GM12865 (cell line): ENCODE measurements at regions not wholly inside any gene's neighbourhood (a gene's known extent, or its start where the extent isn't known, plus 50 kb on each side); places are given as distances from the start of the nearest gene placed in this dataset.
A peak's percentile ranks its signal among the peaks of the same experiment; 100 is the strongest.

ENCODE experiments used
- DNase-seq: peaks from one replicate; pipeline ENCODE4 v3.0.0; 2010; ENCODE audit warnings: low read depth
- H3K4me3 ChIP-seq: 2 replicates; pipeline ENCODE4 v1.5.1; 2011; ENCODE audit warnings: mild to moderate bottlenecking, low read depth, low read length, control low read depth
- TF ChIP-seq, protein P1 (sequence below): IDR thresholded peaks from 2 replicates; pipeline ENCODE4 v1.5.1; 2011; ENCODE audit warnings: low read length, control low read depth, low read depth, inconsistent platforms; ENCODE audit not compliant: insufficient read depth; ENCODE audit errors: missing control alignments

DNA sequence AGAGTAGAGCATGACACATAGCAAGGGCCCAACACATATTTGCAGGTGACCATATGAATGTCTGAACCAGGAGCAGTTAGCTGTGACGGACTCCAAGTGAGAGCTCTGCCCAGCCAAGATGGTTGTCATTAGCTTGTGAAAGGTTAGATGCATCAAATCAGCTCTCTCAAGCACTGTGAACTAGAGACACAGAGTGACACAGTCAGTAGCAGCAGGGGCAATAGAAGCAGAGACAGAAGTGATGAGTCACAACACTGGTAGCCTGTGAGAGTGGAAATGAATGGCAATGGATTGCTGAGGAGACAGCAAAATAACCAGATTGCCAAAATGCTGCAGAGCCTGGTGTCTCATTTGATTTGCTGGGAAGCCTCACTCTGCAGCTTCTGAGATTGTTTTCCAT lies 558.9 kb downstream of the PKHD1 start:
- TF ChIP-seq, protein P1, sequence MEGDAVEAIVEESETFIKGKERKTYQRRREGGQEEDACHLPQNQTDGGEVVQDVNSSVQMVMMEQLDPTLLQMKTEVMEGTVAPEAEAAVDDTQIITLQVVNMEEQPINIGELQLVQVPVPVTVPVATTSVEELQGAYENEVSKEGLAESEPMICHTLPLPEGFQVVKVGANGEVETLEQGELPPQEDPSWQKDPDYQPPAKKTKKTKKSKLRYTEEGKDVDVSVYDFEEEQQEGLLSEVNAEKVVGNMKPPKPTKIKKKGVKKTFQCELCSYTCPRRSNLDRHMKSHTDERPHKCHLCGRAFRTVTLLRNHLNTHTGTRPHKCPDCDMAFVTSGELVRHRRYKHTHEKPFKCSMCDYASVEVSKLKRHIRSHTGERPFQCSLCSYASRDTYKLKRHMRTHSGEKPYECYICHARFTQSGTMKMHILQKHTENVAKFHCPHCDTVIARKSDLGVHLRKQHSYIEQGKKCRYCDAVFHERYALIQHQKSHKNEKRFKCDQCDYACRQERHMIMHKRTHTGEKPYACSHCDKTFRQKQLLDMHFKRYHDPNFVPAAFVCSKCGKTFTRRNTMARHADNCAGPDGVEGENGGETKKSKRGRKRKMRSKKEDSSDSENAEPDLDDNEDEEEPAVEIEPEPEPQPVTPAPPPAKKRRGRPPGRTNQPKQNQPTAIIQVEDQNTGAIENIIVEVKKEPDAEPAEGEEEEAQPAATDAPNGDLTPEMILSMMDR: no peak
- DNase-seq: no peak
- H3K4me3 ChIP-seq: no peak overlapping the region

DNA sequence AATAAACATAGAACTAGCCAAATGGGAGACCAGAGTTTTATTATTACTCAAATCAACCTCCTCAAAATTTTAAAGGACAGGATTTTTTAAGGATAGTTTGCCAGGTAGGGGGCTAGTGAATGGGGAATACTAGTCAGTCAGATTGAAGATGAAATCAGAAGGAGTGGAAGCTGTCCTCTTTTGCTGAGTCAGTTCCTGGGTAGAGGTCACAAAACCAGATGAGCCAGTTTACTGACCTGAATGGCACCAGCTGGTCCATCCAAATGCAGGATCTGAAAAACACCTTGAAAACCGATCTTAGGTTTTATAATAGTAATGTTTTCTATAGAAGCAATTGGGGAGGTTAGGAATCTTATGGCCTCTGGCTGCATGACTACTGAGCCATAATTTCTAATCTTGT lies 558.2 kb downstream of the PKHD1 start:
- DNase-seq: no peak
- TF ChIP-seq, protein P1: no peak
- H3K4me3 ChIP-seq: no peak overlapping the region

DNA sequence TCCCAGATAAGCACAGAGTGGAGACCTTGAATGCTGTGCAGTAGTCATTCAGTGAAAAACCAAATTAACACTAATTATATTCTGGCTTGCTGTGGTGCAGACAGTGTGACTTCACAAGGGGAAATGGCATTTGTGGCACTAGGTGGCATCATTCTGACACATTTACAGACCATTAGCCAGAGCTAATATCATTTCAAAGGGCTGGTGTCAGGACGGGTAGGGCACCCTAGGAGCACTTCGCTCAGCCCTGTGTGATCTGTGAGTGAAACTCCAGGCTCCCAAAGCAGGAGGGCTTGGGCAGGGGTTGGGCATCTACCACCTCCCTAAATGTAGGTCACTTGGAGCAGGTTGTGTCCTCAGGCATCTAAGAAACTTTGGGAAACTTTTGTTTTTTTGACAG lies 555.8 kb downstream of the PKHD1 start:
- TF ChIP-seq, protein P1: no peak
- H3K4me3 ChIP-seq: no peak overlapping the region
- DNase-seq: peak; percentile 25

DNA sequence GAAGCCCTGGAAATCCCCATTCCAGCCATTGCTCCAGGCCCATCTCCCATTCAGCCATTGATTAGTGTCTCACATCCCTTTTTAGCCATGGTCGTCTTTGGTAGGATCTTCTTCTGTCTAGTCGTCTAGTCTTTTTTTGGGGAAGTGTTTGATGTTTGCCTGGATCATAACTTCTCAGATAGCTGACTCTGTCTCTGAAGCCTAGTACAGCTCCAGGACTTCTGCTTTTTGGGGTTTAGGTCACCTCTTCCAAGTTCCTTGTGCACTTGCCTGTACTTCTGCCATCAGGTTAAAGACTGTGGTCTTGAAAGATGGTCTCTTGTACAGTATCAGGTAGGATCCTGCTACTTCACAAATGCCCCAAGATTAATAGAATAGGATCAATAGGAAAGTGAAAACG lies 553.5 kb downstream of the PKHD1 start:
- TF ChIP-seq, protein P1: no peak
- no peak overlapping the region for H3K4me3 ChIP-seq
- DNase-seq: no peak

DNA sequence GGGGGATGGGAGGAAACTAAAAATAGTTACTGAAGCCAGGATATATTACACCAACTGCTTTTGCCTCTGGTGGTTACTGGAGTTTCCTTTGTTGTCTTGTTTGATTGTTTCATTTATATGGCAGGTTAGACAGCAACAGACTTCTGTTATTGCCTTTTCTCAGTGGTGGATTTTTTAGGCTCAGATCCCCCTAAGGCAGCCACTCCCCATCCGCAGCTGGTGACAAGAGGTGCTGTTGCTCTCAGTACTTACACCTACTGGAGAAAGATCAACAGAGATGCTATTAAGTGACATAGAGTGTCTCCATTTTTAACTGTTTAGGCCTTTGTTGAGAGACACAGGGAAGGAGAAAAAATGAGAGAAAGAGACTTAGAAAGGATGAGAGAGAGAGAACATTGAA lies 552.1 kb downstream of the PKHD1 start:
- TF ChIP-seq, protein P1: no peak
- H3K4me3 ChIP-seq: no peak overlapping the region
- no peak for DNase-seq

DNA sequence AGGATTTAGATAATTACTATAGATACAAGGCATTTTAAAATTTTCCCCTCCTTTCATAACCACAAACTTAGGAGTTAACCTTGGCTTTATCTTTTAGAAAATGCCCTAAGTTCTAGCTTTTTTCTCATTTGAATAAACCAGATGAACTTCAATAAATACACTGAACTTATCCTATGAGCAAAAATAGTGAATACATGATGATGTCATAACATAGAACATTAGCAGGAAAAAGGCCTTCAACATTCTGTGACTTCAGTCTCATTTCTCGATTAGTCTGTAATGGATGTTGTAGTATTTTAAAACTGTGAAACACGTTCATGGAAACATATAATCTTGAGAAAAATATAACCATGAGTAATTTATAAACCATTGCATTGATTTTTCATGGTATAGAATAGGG lies 550.7 kb downstream of the PKHD1 start:
- no peak overlapping the region for H3K4me3 ChIP-seq
- TF ChIP-seq, protein P1: no peak
- DNase-seq: no peak

DNA sequence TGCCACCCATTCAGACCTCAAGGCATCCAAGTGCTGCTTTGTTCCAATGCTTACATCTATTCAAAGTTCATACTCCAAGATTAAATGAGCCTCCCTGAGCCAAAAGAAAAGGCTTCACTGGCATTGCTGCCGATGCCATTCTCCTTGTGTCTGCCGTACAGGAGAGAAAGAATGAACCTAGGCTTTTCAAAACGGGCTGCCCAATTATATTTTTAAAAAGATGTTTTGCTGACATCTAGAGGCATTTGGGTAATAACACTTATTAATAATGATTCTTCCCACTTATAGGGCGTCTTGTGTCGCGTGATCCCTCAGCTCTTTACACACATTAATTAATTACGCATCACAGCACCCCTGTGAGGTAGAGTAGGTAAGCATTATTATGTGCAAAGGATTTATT lies 545.6 kb downstream of the PKHD1 start:
- no peak for DNase-seq
- TF ChIP-seq, protein P1: no peak
- H3K4me3 ChIP-seq: no peak overlapping the region
